NOMO-1 treated with DMSO at 0.1 percent for 48 hours (cell line): ENCODE measurements at regions not wholly inside any gene's neighbourhood (a gene's known extent, or its start where the extent isn't known, plus 50 kb on each side); places are given as distances from the start of the nearest gene placed in this dataset.
A peak's percentile ranks its signal among the peaks of the same experiment; 100 is the strongest.
"Not testable (repeated sequence)": the region's sequence is repeated elsewhere in the genome, so short reads cannot be mapped to it uniquely, and the experiment has no call there.

Source experiments
- DNase-seq: peaks from one replicate; lab custom pipeline; 2025; ENCODE audit not compliant: unreplicated experiment; lab: John Stamatoyannopoulos, UW

DNA sequence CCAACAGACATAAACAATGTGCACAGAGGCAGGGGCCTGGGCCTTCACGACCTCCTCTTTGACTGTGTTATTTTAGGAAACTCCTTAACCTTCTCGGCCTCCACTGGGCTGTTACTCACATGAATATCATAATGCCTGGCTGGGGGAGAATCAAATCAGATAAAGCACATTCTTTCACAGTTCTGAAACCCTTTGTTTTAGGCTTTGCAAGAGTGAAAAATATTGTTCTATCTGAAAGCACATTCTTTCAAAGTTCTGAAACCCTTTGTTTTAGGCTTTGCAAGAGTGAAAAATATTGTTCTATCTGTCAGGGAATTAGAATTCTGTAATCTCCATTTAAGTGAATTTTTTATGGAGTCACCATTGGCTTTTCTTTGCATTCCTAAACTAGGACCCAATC lies 50.7 kb upstream of the SYNDIG1 start:
- DNase-seq = no peak

DNA sequence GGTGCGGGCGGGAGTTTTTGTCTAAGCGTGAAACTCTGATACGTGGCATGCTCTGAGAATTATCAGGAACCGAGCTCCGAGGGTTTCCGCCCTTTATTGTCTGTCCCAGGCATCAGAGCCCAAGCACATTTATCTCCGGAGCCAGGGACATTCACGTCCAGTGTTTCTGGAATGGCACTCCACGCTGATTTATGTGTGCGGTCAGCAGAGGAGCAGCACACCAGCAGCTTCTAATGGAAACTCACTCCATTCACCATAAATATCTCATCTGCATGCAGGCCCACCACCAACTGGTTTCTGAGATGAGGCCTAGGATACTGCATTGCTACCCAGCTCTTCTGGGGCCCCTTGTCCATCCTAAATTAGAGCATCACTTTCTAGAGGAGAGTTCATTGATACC lies 51.9 kb upstream of the SYNDIG1 start:
- no peak for DNase-seq

DNA sequence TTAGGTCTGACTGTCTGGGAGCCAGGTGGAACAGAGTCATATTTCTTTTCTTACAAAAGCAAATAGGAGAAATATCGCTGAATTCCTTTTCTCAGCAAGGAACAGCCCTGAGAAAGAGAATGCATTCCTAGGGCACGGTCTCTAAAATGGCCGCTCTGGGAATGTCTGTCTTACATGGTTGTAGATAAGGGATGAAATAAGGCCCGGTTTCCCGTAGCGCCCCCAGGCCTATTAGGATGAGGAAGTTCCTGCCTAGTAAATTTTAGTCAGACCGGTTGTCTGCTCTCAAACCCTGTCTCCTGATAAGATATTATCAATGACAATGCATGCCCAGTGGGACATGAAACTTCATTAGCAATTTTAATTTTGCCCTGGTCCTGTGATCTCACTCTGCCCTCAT lies 54.0 kb upstream of the SYNDIG1 start:
- not testable (repeated sequence) for DNase-seq

DNA sequence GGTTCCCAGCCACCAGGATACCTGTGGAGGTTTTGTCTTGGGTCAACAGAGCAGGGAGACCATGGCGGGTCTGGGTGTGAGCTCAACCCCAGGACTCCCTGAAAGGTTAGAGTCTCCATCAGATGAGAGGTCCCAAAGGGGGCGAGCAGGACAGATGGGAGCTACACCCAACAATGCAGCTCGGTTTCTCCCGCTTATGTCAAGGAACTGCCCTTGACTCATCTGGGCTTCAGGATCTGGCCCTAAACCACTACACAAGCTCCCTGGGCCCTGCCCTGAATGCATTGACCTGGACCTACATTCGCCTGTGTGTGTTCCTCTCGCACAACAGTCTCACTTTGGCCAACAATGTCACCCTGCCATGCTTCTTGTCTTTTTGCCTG lies 57.6 kb upstream of the SYNDIG1 start:
- no peak for DNase-seq

DNA sequence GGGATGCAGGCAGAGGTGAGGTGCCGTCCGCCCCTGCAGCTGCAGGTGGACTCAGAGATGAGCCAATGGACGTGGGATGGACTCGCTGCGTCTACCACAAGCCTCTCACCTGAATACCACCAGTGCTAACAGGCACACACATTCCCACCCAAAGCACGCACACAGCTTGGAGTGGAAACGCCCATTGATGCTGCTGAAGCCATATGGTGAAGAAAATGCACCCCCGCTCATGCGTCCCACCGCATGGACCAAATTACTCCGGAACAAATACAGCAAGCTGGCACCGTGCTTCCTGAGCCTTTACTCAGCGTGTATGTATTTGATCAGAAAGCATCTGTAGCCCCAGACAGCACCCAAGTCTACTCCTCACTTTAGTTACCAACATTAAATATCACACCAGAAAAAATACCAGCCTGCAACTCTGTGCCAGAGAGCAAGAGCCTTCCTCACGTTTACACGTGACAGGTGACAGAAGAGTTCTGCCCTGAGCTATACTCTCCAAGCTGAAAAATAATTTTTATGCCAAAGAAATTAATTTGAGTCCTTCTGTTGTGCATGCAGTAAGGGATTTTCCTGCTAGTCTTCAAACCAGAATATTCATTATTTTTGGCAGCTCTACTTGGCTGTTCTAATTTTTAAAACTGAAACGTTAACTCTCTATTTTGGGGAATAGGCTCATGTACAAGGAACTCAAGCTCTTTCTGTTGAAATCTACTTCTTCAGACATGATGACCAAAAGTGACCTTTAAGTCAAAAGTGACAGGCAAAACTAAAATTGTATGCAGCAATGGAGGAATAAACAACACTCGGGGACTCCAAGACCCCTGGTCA lies 58.2 kb upstream of the SYNDIG1 start:
- no peak for DNase-seq

DNA sequence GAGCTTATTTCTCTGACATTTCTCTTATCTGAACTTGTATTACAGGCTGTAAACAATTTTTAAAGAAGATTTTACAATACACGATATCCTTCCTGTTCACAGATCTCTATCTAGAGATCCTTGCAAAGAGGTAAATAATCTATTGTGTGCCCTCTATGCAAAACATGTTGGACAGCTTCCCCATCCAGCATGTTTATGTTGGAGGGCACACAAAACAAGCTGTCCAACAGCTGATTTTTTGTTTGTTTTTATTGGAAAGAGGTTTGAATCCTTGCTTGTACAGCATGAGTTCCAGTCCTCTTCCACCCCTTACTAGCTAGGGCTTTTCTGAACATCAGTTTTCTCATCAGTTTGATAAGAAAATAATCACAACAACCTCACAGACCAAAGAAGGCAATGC lies 62.3 kb upstream of the SYNDIG1 start:
- no peak for DNase-seq

DNA sequence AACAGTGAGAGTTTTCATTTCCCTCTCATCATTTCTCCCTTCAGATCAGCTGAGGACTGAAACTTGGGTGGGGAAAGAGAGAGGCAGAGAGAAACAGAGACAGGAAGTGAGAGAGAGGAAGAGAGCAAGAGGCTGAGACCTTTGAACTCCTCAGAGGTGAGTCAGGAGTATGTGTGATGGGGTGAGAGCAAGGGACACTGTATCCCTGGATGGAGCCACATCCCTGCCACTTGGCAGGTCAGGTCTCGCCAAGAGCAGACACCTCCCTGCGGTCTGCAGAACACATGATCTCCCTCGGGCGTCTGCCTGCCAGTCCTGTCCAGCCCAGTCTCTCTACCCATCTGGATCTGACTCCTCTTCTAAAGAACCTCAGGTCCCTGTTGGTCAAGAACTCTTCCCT lies 62.7 kb upstream of the SYNDIG1 start:
- DNase-seq = no peak

DNA sequence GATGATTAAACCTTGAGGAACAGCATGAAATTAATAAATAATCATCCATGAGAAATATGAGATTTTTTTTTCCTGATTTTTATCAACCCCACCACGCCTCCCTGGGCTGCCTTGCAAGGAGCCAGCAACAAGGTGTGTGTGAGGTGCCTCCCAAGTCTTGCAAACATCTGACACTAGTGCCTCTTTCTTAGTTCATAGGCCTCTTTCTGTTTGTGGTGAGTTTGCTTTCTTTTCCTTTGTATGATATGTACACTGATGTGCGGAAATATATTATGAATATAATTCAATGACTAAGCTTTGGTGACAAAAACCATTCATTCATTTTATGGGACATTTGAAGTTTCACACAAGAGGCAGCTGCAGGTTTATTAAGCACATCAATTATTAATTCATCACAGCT lies 63.2 kb upstream of the SYNDIG1 start:
- no peak for DNase-seq

DNA sequence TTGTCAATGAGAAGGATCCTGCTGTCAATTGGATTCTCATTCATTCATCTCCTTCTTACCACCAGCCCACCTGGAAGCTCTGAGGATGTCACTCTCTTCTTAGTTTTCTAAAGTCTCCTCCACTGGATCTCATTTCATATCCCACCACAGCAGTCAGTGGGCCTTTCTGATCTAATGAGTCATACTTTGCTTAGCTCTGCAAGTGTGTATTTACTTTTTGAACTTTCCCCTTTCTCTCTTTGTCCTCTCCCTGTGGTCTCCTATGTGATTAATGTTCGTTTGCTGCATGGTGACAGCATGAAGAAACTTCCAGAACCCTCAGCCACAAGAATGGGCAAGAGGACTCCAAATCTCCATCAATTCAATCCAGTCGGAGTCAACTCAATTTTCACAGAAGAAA lies 63.6 kb upstream of the SYNDIG1 start:
- DNase-seq = no peak

DNA sequence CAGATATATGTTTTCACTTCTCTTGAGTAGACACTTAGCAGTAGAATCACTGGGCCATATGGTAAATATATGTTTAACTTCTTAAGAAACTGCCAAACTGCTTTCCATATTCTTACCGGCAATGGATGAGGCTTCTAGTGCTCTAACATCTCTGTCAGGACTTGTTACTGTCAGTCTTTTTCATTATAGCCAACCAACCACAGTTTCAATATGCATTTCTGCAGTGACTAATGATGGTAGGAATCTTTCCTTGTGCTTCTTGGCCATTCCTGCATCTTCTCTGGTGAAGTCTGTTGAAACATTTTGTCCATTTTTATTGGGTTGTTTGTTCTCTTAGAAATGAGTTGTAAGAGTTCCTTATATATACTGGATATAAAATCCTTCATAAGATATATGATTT lies 66.0 kb upstream of the SYNDIG1 start:
- no peak for DNase-seq

DNA sequence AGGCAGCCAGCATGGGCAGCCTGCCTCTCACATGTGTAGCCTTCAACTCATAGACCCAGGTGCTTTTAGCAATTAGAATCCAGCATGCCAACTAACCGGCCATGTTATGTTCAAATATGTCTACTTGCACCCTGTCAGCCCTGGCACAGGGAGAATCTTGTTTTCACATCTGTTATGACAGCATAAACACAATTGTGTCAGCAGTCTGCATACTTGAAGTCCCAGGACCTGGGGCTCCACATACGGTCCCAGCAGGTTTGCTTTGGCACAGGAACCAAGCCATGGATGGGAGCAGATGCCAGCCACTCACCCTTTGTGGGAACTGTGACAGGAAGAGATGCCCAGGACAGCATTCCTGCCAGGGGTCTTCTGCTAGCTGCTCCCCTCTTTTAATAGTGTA lies 67.2 kb upstream of the SYNDIG1 start:
- DNase-seq = no peak

DNA sequence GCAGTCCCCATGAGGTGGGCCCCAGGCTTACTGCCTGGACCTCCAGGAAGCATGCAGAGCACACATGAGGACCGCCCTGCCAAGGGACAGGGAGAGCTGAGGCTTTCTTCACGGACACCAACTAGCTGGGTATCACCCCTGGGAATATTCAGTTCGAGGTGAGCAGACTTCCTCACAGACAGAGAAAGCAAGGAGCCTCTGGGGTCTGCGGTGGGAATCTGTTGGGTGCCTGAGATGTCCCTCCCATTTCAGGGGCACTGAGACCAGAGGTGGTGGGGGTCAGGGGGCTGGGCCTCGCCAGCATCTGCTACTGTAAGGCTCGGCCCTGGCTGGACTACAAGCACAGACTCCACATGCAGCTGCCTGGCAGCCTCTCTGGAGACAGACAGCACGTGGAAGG lies 74.3 kb upstream of the SYNDIG1 start:
- DNase-seq = no peak

DNA sequence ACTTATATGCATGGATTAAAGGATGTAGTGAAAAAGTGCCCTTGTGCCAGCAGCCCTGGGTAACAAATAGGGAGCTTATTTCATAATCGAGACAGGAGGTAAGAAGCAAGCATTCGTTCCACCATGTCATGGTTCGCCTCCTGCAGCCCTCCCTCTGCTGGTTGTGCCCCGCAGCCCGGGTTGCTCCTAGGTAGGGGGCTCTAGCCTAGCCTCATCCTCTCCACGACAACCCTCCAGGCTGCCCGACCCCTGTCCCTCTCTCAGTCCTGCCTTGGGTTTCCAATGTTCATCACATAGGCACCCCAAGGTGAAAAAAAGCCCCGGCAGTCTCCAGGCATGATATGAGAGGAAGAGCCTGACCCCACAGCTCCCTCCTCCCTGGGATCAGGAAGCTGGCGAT lies 75.5 kb upstream of the SYNDIG1 start:
- no peak for DNase-seq

DNA sequence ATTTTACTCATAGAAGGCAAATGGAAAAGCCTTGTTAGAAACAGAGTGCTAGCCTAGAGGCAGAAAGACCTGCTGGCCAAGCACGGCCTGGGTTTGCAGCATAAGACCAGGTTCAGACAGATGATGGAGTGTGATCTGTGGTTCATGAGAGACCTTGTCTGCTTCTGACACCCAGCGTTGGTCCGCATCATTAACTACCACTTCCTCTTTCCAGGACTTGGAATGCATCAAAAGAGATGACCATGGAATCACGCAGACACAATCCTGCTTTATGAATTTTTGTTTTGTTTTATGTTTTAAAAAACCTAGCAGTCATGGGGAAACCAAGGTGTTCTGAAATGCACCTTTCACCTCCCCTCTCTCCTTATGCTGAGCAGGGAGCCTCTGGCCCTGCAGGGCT lies 76.8 kb upstream of the SYNDIG1 start:
- DNase-seq = no peak

DNA sequence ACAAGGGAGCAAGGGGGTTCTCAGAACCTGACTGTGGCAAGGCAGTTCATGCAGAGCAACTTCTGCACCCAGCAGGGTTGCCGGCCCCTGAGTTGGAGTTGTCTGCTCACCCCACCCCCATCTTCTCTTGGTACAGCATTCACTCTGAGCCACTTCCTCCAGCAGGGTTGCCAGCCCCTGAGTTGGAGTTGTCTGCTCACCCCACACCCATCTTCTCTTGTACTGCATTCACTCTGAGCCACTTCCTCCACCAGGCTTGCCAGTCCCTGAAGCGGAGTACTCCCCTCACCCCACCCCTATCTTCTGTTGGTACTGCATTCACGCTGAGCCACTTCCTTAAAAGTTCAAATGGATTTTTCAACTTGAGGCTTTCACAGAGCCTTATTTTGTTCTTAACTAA lies 79.7 kb upstream of the SYNDIG1 start:
- peak; percentile 95 for DNase-seq

DNA sequence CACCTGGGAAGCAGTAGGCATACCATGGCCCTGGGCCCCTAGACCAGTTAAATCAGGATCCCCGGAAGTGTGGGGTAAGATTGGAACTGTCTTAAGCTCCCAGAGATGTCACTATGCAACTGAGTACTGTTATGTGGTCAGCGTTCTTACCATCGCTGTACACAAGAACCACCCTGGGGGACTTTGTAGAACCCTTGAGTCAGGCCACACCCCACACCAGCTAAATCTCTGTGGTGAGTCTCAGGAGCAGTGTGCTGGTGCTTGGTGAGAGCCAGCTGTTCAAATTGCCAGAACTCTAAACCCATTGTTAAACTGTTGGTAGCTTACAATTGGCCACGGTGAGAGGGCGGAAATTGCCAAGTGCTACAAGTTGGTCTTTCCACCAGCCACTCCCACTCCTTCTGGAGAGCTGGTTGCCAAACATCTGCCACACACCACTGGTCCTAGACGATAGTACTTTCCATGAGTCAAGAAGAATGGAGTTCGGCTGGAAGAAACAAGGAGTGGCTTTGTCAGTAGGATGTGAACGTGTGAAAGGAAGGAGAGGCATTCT lies 80.5 kb upstream of the SYNDIG1 start:
- no peak for DNase-seq

DNA sequence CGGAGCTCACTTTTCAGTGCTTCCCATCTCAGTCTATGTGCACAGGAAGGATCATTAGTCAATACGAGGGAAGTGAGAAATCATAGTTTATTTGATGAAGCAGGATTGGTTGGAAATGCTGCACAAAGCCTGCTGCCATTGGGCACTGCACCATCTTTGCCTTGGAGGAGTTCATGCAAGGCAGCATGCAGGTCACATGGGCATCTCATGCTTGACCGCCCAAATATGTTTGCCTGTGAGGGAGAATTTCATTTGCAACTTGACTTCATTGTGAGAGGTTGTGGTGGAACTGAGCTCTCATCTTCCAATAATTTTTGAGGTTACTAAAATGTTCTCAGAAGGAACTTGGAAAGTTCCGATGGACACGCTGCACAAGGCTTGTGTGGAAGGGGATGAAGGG lies 83.9 kb upstream of the SYNDIG1 start:
- no peak for DNase-seq

DNA sequence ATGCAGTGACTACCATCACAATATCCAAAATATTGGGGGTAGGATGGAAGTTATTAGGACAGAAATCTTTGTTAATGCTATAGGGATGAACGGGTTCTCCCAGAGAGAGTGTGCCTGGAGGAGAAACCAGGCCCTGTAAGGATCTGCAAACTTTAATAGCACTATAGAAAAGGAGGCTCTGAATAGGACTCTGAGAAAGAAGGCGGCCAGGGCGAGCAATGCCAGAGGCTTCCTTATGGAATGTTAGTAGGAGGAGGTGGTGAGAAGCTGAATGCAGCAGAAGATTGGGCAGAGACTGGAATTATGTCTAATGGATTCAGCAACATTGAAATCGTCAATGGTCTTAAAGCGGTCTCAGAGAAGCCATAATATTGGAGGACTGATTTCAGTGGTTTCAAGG lies 84.6 kb upstream of the SYNDIG1 start:
- DNase-seq = no peak

DNA sequence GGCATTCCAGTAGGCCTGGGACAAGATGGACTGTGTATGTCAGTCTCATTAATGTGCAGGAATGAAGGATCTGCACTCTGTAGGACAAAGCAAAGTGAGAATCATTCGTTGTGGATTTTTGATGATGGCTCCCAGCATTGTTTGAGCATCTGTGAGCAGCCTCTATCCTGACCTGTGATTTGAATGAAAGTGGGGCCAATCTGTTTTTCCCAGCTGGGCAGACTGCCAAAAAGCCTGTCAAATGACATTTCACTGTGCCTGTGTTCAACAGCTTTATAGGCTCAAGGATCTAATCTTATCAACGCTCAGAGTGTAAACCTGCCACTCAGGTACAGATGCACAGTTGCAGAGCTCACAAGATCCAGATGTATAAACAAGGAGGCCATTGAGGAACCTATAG lies 86.7 kb upstream of the SYNDIG1 start:
- DNase-seq = no peak

DNA sequence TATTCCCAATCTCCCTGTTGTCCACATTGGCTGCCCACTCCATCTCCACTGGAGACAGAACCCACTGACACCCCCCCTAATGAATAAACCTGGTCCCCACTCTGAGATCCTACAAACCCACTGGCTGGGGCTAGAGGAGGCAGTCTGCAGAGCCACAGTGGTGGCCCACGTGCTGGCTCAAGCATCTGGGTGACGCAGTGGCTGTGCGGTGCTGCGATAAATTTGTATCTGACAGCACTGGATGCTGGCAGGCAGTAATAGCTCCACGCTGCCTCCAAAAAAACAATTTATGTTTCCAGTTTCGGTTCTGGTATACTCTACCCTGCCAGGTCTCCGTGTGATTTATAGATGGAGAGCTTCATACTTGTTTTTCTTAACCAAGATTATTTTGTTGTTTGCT lies 87.1 kb upstream of the SYNDIG1 start:
- no peak for DNase-seq

DNA sequence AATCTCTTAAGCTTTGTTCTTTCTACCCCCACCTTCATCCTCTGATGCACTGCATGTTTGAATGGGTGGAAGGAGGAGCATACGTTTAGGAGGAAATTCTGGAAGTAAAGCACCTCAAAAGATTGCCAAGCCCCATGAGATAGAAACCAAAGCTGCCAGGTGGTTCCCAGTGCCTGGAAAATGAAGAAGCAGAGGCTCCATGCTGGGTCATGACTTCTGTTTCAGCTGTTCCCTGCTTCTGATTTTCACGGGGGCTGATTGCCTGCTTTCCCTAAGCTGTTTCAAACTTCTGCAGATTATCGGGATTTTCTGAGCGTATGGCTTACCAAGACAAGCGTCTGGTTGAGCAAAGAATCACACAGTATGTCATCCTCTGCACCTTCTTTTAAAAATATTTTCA lies 87.5 kb upstream of the SYNDIG1 start:
- no peak for DNase-seq

DNA sequence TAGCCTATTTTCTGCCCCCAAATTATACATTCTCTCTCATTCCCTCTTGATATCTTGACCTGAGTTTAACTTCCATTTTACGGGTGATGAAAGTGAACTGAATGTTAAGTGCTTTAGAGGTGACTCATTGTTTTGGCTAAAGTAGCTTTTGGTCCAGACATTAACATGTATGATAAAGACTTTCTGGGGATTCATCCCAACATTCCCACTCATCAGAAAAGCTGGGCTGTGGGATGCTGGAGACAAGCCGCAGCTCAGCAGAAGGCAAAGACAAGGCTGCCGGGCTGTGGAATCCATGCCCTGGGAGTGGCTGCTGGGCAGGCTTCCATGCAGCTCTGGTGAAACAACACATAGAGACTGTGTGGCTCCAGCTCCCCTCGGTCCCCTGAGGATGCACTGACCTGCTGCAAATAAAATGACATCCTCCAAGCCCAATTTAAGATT lies 89.9 kb upstream of the SYNDIG1 start:
- DNase-seq = no peak
